GM12872 (cell line): ENCODE measurements at regions not wholly inside any gene's neighbourhood (a gene's known extent, or its start where the extent isn't known, plus 50 kb on each side); places are given as distances from the start of the nearest gene placed in this dataset.

Source experiments
- TF ChIP-seq, protein P1 (sequence below): IDR thresholded peaks from 3 replicates; pipeline ENCODE4 v1.5.1; 2011; ENCODE audit warnings: low read depth, mild to moderate bottlenecking, low read length, moderate library complexity; ENCODE audit not compliant: insufficient read depth

DNA sequence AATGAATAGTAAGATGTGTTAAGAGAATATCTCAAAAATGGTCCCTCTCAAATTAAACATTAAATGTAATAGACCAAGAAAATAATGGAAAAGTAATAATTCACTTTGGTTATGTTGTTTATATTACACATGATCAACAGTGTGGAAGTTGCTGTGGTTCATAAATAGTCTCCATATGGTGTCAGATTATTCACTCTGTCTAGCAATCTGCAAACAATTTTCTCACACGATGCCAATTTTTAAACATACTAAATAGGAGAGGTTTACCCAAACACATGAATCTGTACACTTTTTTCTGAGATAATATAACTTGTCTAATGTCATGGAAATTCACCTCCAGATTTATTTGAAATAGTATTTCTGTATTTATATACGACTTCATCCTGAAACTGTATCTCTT lies 217.4 kb upstream of the FBXL7 start:
- TF ChIP-seq, protein P1, sequence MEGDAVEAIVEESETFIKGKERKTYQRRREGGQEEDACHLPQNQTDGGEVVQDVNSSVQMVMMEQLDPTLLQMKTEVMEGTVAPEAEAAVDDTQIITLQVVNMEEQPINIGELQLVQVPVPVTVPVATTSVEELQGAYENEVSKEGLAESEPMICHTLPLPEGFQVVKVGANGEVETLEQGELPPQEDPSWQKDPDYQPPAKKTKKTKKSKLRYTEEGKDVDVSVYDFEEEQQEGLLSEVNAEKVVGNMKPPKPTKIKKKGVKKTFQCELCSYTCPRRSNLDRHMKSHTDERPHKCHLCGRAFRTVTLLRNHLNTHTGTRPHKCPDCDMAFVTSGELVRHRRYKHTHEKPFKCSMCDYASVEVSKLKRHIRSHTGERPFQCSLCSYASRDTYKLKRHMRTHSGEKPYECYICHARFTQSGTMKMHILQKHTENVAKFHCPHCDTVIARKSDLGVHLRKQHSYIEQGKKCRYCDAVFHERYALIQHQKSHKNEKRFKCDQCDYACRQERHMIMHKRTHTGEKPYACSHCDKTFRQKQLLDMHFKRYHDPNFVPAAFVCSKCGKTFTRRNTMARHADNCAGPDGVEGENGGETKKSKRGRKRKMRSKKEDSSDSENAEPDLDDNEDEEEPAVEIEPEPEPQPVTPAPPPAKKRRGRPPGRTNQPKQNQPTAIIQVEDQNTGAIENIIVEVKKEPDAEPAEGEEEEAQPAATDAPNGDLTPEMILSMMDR, result no peak

DNA sequence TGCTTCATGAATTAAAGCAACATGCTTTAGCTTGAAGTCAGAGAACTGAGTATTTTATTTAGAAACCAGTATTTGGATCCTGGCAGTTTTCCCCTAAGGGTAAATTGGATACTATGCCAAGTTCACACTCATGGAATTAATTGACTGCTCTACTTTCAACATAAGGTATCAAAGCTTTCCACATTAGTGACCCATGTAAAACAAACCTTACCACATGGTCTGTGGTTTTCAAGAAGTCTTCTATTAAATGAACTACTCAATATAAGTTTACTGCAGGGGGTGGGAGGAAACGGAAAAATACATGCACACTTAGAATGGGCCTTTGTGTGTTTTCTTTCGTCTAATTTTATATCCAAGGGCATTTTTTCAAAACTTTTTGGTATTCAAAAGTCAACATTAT lies 232.0 kb upstream of the FBXL7 start:
- TF ChIP-seq, protein P1, result no peak

DNA sequence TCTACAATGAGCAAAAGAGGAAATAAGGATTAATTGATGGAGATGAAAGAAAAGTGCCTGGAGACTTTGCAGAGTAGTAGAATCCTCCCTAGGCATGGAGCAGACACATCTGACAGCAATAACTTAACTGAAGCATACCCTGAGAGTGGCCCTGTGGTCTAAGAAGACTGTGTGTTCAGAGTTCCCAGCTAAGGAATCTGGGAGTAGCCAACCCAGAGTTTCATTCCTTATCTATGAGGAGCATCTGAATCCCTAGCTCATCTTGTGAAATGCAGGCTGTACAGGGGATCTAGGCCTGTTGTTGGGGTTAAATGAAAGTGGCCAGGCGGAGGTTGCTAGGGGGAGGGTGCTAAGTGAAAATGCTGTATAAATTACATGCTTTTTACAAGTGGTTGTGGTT lies 233.1 kb upstream of the FBXL7 start:
- TF ChIP-seq, protein P1, result no peak

DNA sequence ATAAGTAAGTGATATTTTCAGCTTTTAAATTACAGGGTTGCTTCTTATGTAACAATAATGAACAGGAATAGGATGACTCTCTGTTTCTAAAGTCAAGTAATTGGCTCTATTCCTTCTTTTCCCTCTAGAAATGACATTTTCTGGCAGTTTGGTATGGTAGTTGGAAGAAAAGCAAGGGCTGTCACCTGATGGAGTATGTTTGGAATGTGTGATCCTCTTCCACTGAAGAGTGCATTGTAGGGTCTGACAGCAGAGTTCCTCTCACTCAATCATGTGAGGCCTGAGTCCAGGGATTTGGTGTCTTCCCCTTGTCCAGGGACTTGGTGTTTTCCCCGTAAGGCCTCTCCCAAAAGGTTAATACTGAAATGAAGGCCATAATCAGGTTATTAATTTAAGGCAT lies 233.8 kb upstream of the FBXL7 start:
- TF ChIP-seq, protein P1, result no peak

DNA sequence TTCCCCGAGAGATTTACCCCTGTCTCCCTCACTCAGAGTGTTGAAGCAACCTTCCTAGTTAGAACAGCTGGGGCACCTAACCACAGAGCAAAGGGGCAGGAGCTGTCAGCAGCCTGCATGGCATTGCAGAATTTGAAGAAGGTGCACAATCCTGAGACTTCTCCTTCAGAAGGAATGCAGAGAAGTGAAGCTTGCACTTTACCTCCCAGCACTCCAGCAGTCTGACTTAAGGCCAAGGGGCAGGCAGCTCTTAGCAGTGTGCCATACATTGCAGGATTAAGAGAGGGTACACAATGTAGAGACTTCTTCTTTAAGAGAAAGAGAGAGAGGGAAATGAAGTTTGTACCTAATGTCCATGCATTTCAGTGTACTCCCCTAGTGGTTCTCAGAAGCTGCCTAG lies 236.0 kb upstream of the FBXL7 start:
- TF ChIP-seq, protein P1, result no peak

DNA sequence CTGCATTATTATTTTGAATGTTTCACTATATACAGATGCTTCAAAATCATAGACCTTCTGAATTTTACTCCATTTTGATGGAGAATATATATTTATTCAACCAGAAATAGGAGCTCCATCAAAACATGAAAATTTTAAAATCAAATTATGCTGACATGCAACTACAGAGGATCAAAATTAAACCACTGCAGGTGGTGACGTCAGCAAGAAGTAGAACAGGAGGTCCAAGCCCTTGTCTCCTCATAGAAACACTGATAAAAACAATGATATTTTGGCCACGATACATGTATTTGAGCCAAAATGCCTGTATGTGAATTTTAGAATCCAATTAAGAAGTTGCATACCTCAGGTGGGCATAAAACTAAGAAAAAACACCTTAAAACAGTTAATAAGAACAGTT lies 236.6 kb upstream of the FBXL7 start:
- TF ChIP-seq, protein P1, result no peak

DNA sequence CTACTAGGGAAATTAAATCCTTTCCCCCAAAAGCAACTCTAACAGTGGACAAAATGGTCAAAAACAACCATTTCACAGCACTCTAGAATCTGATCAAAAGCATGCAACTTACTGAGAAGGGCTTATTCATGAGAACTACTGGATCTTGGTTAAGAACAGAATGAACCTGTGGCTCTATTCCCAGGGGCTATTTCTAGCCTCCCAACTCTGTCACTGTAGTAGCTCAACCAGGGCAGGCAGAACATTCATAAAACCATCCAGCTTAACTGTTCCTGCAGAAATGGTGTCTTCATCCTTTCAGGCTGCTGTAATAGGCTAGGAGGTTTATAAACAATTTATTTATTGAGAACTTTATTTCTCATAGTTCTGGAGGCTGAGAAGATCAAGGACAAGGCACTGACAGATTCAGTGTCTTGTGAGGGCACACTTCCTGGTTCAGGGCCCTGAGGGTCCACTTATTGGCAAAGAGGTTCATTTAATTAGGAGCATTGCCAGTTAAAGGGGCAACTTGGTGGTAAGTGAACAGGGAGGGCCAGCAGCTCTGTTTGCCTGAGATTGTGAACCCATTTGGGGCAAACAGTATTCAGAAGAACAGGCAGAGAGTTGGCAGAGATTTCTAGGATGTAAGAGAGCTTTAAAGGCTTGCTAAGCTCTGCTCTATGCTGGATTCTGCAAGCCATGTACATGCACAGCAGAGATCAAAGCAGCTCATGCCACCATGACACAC lies 238.5 kb upstream of the FBXL7 start:
- TF ChIP-seq, protein P1, result no peak
